ENCODE measurements at regions not wholly inside any gene's neighbourhood (a gene's known extent, or its start where the extent isn't known, plus 50 kb on each side); places are given as distances from the start of the nearest gene placed in this dataset.

GRCh38 chr20:57091748-57092111 is 174.7 kb downstream of the BMP7 start:
- DNase-seq (ENCODE audit: low read depth): no peak
- Histone ChIP-seq H3K27me3 (ENCODE audit: control insufficient read depth, insufficient read depth, low read length) (peaks cover 2% of the 10 kb centered on the region), H3K36me3 (ENCODE audit: control insufficient read depth, insufficient read depth, low read length) (no peaks in the 10 kb centered on the region), H3K4me3 (ENCODE audit: low read depth, low read length) (no peak overlapping the region)
- no peak for TF ChIP-seq CTCF (IDR thresholded peaks at IDR 0.05; ENCODE audit: insufficient read depth, low read depth, low read length)
- ChIA-PET CTCF (interaction anchor here (0.6 to 5.0 kb wide), 12 partner anchors 11 to 258 kb away, joined by 3 to 127 read pairs (median 4); partner anchors contain the start of gene SPO11), POLR2A (no interaction called here)

GRCh38 chr20:57092112-57092899 is 174.1 kb downstream of the BMP7 start:
- CTCF ChIA-PET: interaction anchor here (0.6 to 5.0 kb wide), 12 partner anchors 11 to 257 kb away, joined by 3 to 127 read pairs (median 4); partner anchors contain the start of gene SPO11
- H3K4me3 ChIP-seq (ENCODE audit: low read depth, low read length): no peak overlapping the region
- H3K36me3 ChIP-seq (ENCODE audit: control insufficient read depth, insufficient read depth, low read length): no peaks in the 10 kb centered on the region
- TF ChIP-seq CTCF (IDR thresholded peaks at IDR 0.05; ENCODE audit: insufficient read depth, low read depth, low read length): peak; percentile 86
- POLR2A ChIA-PET: no interaction called here
- no peak for DNase-seq (ENCODE audit: low read depth)
- peaks cover 2% of the 10 kb centered on the region for H3K27me3 ChIP-seq (ENCODE audit: control insufficient read depth, insufficient read depth, low read length)

DNA sequence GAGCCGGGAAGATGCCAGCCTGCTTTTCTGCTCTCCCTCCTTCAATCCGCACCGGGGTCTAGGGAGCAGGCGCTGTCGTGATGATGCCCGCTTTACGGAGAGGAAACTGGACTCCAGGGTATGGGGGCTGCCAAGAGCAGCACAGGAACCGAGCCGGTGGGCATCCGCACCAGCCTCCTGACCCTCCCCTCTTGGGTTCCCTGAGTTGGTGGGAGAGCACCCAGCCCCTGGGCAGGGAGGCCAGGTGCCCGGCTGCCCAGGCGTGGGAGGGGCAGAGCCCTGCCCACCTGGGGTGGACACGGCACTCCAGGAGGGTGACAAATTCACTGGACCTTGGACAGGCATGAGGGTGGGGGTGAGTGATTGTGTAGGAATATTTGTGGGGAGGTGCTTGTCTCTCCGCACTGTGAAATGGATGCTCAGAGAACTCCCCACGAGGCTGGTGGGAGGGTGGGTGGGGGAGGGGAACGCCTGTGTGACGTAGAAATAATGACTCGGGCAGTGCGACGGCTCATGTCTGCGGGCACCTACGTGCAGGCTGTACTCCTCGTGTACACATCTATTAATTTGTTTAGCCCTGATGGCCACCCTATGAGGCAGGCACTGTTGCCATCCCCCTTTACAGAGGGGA is 173.4 kb downstream of the BMP7 start:
- Histone ChIP-seq H3K36me3 (ENCODE audit: control insufficient read depth, insufficient read depth, low read length) (no peaks in the 10 kb centered on the region), H3K4me3 (ENCODE audit: low read depth, low read length) (no peak overlapping the region), H3K27me3 (ENCODE audit: control insufficient read depth, insufficient read depth, low read length) (peaks cover 2% of the 10 kb centered on the region)
- CTCF ChIA-PET: interaction anchor here (0.6 to 5.0 kb wide), 4 partner anchors 10 to 250 kb away, joined by 3 to 127 read pairs (median 3); no protein-coding TSS in a partner anchor
- DNase-seq (ENCODE audit: low read depth): no peak
- POLR2A ChIA-PET: no interaction called here
- TF ChIP-seq CTCF (IDR thresholded peaks at IDR 0.05; ENCODE audit: insufficient read depth, low read depth, low read length): no peak

DNA sequence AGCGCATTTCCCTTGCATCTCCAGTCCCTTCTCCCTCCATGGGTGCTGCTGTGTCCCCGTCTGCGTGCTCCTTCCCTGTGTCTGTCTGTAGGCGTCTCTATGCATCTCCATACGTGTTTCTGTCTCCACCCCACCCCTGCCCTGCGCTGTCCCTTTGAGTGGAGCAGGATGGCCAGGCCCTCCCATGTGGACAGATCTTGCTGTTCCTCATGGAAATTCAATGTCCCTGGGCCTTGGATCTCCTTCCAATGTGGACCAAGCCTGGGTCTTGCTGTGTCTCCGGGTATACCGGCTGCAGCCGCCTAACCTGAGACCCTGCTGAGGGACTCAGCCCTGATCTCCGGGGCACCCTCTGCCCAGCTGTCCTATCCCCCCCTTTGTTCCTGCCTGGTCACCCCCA is 172.7 kb downstream of the BMP7 start:
- POLR2A ChIA-PET: no interaction called here

More for the DNA sequence above, 172.7 kb downstream of the BMP7 start:
- no peak for DNase-seq (ENCODE audit: low read depth)
- CTCF ChIA-PET: interaction anchor here (1.1 to 5.0 kb wide), 2 partner anchors 9 to 250 kb away, joined by 3 to 127 read pairs; no protein-coding TSS in a partner anchor
- no peaks in the 10 kb centered on the region; the same call in none of the 2 replicates for H3K27me3 ChIP-seq (ENCODE audit: control insufficient read depth, insufficient read depth, low read length)
- TF ChIP-seq CTCF (IDR thresholded peaks at IDR 0.05; ENCODE audit: insufficient read depth, low read depth, low read length): no peak
- H3K36me3 ChIP-seq (ENCODE audit: control insufficient read depth, insufficient read depth, low read length): no peaks in the 10 kb centered on the region
- H3K4me3 ChIP-seq (ENCODE audit: low read depth, low read length): no peak overlapping the region
